ENCODE measurements at regions not wholly inside any gene's neighbourhood (a gene's known extent, or its start where the extent isn't known, plus 50 kb on each side); places are given as distances from the start of the nearest gene placed in this dataset.

DNA sequence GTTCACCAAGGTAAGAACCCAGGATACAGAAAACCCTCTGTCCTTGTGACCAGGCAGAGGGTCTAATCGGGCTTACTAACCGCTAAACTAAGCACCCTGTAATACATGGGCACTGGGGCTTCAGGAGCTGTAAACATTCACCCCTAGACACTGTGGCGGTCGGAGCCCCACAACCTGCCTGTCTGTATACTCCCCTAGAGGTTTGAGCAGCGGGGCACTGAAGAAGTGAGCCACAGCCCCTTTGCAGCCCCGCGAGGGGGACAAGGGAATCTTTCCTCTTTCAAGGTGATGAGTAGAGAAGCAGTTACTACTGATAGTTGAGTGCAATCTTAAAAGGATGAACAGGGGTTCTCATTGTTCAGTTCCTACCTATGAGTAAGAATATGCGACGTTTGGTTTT lies 397.2 kb downstream of the AEBP2 start:
- no peak overlapping the region for H3K4me2 ChIP-seq (replicated peaks; ENCODE audit: low read depth, low read length, poor library complexity, severe bottlenecking)

GRCh38 chr12:19837543-19837942 lies 398.3 kb downstream of the AEBP2 start:
- intact Hi-C loops (cut with micrococcal nuclease) = no loop called here
- Histone ChIP-seq H2AFZ (ENCODE audit: insufficient read depth, low read depth, low read length, poor library complexity, severe bottlenecking) (no peak overlapping the region), H3K79me2 (ENCODE audit: control insufficient read depth, insufficient read depth, low read length) (no peaks in the 10 kb centered on the region), H3K4me1 (ENCODE audit: control insufficient read depth in 2 of 2, insufficient read depth in 2 of 2, low read length in 2 of 2) (no peaks in the 10 kb centered on the region), H4K20me1 (ENCODE audit: control insufficient read depth, insufficient read depth, low read length, poor library complexity, severe bottlenecking) (no peaks in the 10 kb centered on the region), H3K9me3 (ENCODE audit: control extremely low read depth in 1 of 3, control insufficient read depth in 2 of 3, insufficient read depth in 1 of 3, low read length in 2 of 3) (peaks cover 0 to 9% (median 0%) of the 10 kb centered on the region in 3 donors), H3K27ac (ENCODE audit: low read length in 2 of 2) (no peak overlapping the region), H3K36me3 (replicated peaks in 1 of 2; ENCODE audit: control extremely low read depth in 1 of 2, control insufficient read depth in 1 of 2, extremely low read depth in 1 of 2, insufficient read depth in 2 of 2, low read length in 1 of 2) (no peaks in the 10 kb centered on the region), H3K27me3 (replicated peaks in 1 of 4; ENCODE audit: control extremely low read depth in 1 of 4, control insufficient read depth in 3 of 4, insufficient read depth in 4 of 4, low read length in 3 of 4) (no peaks in the 10 kb centered on the region), H3K4me2 (replicated peaks; ENCODE audit: low read depth, low read length, poor library complexity, severe bottlenecking) (no peak overlapping the region), H3K9ac (ENCODE audit: low read length) (no peak overlapping the region), H3K4me3 (ENCODE audit: control extremely low read depth in 1 of 5, extremely low read depth in 1 of 5, insufficient read depth in 1 of 5, low read depth in 2 of 5, low read length in 4 of 5) (no peak overlapping the region)
- Mint-ChIP-seq H3K4me1 (no peaks in the 10 kb centered on the region), H3K9me3 (ENCODE audit: insufficient read depth) (no peaks in the 10 kb centered on the region), H3K27ac (no peak overlapping the region), H3K27me3 (no peaks in the 10 kb centered on the region), H3K4me3 (no peak overlapping the region)
- TF ChIP-seq CTCF (IDR thresholded peaks at IDR 0.05) = no peak
- no peak for TF ChIP-seq EZH2 (IDR thresholded peaks at IDR 0.05; ENCODE audit: borderline replicate concordance, insufficient read depth, low read depth, low read length, poor library complexity, severe bottlenecking)
- 100% methylated on average over 2 of the region's 3 CpGs for WGBS (ENCODE audit: insufficient coverage)
- ATAC-seq (ENCODE audit: low read depth) = no peak
- DNase-seq = no peak
- ChIA-PET POLR2A (no interaction called here), CTCF (no interaction called here)

More for the DNA sequence above, 397.2 kb downstream of the AEBP2 start:
- H4K20me1 ChIP-seq (ENCODE audit: control insufficient read depth, insufficient read depth, low read length, poor library complexity, severe bottlenecking) = no peaks in the 10 kb centered on the region
- H3K9me3 ChIP-seq (ENCODE audit: control extremely low read depth in 1 of 3, control insufficient read depth in 2 of 3, insufficient read depth in 1 of 3, low read length in 2 of 3) = peaks cover 0 to 9% (median 0%) of the 10 kb centered on the region in 3 donors
- H3K27me3 ChIP-seq (replicated peaks in 1 of 4; ENCODE audit: control extremely low read depth in 1 of 4, control insufficient read depth in 3 of 4, insufficient read depth in 4 of 4, low read length in 3 of 4) = no peaks in the 10 kb centered on the region
- Mint-ChIP-seq H3K27ac (no peak overlapping the region), H3K4me1 (no peaks in the 10 kb centered on the region), H3K4me3 (no peak overlapping the region), H3K9me3 (ENCODE audit: insufficient read depth) (peaks cover 2% of the 10 kb centered on the region), H3K27me3 (no peaks in the 10 kb centered on the region)
- TF ChIP-seq CTCF (IDR thresholded peaks at IDR 0.05) = no peak
- TF ChIP-seq EZH2 (IDR thresholded peaks at IDR 0.05; ENCODE audit: borderline replicate concordance, insufficient read depth, low read depth, low read length, poor library complexity, severe bottlenecking) = no peak
- DNase-seq (no peak), ATAC-seq (ENCODE audit: low read depth) (no peak)
- H3K4me1 ChIP-seq (ENCODE audit: control insufficient read depth in 2 of 2, insufficient read depth in 2 of 2, low read length in 2 of 2) = no peaks in the 10 kb centered on the region
- H3K79me2 ChIP-seq (ENCODE audit: control insufficient read depth, insufficient read depth, low read length) = no peaks in the 10 kb centered on the region
- ChIA-PET CTCF (no interaction called here), POLR2A (no interaction called here)
- WGBS (ENCODE audit: insufficient coverage) = 93% methylated on average over 4 of the region's 9 CpGs
- H2AFZ ChIP-seq (ENCODE audit: insufficient read depth, low read depth, low read length, poor library complexity, severe bottlenecking) = no peak overlapping the region
- H3K4me3 ChIP-seq (ENCODE audit: control extremely low read depth in 1 of 5, extremely low read depth in 1 of 5, insufficient read depth in 1 of 5, low read depth in 2 of 5, low read length in 4 of 5) = no peak overlapping the region
- no peak overlapping the region for H3K9ac ChIP-seq (ENCODE audit: low read length)
- intact Hi-C loops (cut with micrococcal nuclease) = no loop called here
- no peak overlapping the region for H3K27ac ChIP-seq (ENCODE audit: low read length in 2 of 2)
- no peaks in the 10 kb centered on the region for H3K36me3 ChIP-seq (replicated peaks in 1 of 2; ENCODE audit: control extremely low read depth in 1 of 2, control insufficient read depth in 1 of 2, extremely low read depth in 1 of 2, insufficient read depth in 2 of 2, low read length in 1 of 2)

All from B cell (primary cell).